Middle frontal gyrus (tissue), 1 donor: ENCODE measurements at regions not wholly inside any gene's neighbourhood (a gene's known extent, or its start where the extent isn't known, plus 50 kb on each side); places are given as distances from the start of the nearest gene placed in this dataset.
"Not testable (repeated sequence)": the region's sequence is repeated elsewhere in the genome, so short reads cannot be mapped to it uniquely, and the experiment has no call there.

Source experiments
- DNase-seq: peaks from one replicate; pipeline ENCODE4 v3.0.0-alpha.2; 2015; ENCODE audit warnings: low spot score; ENCODE audit errors: extremely low spot score

DNA sequence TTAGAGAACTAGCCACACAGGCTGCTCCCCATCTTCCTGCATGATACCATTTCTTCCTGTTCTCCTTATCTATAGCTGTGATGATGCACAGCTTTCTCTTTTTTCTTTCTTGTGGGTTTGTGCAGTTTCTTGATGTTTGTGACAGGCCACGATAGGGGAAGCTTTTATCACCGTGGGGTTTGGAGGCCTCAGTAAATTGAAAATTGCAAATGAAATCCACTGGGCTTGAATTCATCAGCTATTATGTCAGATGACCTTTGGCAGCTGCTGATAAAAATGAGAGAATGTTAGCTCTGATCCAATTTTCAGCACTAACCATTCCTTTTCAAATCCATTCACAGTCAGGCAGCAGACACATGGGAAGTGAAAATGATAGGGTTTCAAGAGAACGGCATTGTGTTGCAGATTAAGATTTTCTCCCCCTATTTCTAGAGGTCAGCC, 176.9 kb upstream of the SOX2 start:
- DNase-seq: no peak

- DNase-seq: no peak
Observed at GRCh38 chr3:181533811-181534210, 177.9 kb upstream of the SOX2 start.

DNA sequence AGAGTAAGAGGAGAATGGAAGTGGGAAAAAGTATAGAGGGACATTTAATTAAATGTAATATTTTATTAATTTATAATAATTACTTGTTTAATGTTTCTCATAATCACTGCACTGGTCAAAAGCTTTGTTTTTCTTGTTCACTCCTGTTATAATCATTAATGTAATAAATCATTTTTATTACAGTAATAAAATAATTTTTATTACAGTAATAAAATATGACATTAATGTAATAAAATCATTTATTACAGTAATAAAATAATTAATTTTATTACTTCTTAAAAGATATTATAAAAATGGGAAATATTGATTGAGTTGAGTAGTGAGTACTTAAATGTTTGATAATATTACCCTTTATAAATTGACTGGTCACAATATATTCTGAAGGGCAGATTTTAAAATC, 181.1 kb upstream of the SOX2 start:
- no peak for DNase-seq

GRCh38 chr3:181521831-181522230, 189.9 kb upstream of the SOX2 start:
- DNase-seq: no peak

DNA sequence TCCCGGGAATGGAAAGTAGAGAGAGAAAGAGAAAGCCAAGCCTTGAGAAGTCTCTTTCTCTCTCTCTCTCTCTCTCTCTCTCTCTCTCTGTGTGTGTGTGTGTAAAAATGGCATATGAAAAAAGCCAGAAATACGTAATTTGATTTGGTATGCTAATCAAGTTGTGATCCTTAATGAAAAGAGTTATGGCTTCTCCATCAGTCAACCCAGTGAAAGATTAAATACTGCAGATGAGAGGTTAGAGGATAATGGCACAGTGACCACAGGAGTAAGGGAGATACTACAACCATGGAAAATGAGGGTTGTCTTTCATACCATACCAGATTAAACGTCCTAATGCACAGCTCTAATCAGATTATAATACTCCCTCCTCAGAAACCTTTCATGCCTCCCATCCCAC, 193.5 kb upstream of the SOX2 start:
- no peak for DNase-seq

- DNase-seq: no peak
Observed at GRCh38 chr3:181512787-181513186, 198.9 kb upstream of the SOX2 start.

DNA sequence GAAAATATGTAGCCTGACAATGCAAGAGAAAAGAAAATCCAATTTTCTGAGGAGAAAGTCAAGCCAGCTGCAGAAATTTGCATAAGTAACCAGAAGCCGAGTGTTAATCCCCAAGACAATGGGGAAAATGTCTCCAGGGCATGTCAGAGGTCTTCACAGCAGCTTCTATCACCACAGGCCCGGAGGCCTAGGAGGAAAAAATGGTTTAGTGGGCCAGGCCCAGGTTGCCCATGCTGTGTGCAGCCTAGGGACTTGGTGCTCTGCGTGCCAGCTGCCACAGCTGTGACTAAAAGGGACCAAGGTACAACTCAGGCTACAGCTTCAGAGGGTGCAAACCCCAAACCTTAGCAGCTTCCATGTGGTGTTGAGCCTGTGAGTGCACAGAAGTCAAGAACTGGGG, 201.2 kb upstream of the SOX2 start:
- DNase-seq: no peak

DNA sequence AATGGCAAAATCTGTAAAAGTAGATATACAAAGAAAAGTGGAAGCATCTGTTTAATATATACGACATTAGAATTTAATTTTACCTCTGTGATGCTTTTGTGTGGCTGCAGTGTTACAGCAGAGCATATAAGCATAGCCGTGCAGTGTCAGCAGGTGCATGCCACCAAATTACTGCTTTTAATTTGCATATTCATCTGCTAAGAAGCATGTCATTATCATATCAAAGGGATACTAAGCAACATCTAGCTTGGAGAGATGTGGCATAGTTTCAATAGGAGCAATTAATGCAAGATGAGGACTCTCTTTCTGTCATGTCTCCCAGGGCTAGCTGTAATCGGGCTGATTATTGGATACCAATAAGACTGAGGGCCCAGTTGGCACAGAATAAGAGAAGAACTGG, 214.4 kb upstream of the SOX2 start:
- no peak for DNase-seq

DNA sequence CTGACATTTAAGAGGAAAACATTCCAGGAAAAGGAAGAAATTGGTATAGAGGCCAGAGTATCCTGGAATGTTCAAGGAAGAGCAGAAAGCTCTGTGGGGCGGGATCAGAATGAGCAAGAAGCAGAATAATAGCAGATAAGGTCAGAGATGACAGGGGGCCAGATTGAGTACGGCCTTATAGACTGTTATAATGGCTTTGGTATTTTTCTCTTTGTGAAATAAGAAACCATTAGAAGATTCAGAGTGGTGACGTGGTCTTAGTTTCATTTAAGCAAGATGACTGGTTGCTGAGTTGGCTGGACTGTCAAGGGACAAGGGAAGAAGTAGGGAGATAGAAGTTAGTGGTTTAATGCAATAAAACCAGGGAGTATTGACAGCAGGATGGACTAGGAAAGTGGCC, 218.3 kb upstream of the SOX2 start:
- no peak for DNase-seq

GRCh38 chr3:181488536-181488935, 223.2 kb upstream of the SOX2 start:
- no peak for DNase-seq

DNA sequence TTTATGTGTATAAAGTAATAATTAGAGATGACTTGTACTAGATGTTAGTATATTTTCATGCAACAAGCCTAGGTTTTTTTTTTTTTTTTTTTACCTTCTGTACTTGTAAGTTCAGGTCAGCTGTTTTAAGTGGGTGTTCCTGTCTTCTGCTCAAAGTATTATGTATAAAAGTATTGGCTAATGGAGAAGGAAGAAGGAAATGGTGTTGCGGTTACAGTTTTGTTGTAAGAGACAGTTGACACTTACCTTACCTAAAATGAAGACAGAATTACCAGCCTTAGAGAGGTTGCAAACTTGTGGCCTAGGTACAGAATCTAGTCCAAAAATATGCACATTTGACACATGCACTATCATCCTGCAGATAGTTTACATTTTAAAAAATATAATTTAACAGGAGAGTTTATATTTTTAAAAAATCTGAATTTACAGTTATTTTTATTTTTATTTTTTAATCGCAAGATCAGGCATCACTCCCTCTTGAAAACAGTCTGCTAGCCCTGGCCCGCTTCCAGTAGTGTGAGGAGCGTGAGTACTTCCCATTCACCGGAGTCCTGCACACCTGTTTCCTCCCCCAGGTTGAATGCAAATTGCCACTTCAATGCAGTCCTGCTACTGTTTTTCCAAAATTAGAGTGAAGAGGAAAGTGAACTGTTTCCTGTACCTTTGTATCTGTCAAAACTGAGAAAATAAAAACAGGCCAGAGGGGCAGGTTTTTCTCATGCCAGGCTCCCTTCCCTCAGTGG, 224.3 kb upstream of the SOX2 start:
- DNase-seq: no peak

- DNase-seq: no peak
Observed at GRCh38 chr3:181486141-181486885, 225.4 kb upstream of the SOX2 start.

DNA sequence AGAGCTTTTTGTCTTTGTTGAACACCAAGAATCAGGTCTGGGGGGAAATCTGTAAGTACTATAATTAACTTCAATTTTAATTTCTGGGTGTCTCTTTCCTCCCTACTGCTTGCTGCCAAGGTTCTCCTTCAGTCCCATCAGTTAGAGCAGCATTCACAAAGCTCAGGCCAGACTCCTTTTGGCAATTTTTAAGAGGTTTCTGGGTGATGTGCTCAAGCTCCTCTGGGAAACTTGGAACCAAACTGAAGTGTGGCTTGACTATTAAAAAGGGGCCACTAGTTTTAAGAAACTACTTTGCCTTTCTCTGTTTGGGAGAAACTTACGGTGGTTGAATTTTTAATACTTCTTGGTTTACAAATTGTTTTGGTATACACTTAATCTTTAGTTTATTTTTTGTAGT, 227.7 kb upstream of the SOX2 start:
- no peak for DNase-seq

GRCh38 chr3:181475146-181475545, 236.6 kb upstream of the SOX2 start:
- not testable (repeated sequence) for DNase-seq

DNA sequence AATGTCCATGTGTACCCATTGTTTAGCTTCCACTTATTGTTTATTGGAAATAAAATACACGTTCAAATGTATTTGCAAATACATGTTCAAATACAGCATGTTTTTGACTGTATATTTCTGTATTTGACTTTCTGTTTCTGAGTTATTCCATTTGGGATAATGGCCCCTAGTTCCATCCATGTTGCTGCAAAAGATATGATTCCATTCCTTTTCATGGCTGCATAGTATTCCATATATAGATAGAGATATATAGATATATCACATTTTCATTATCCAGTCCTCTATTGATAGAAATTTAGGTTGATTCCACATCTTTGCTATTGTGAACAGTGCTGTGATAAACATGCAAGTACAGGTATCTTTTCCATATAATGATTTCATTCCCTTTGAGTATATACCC, 241.4 kb upstream of the SOX2 start:
- DNase-seq: no peak

GRCh38 chr3:181464033-181464694, 247.6 kb upstream of the SOX2 start:
- no peak for DNase-seq

GRCh38 chr3:181461381-181461780, 250.3 kb upstream of the SOX2 start:
- DNase-seq: no peak

DNA sequence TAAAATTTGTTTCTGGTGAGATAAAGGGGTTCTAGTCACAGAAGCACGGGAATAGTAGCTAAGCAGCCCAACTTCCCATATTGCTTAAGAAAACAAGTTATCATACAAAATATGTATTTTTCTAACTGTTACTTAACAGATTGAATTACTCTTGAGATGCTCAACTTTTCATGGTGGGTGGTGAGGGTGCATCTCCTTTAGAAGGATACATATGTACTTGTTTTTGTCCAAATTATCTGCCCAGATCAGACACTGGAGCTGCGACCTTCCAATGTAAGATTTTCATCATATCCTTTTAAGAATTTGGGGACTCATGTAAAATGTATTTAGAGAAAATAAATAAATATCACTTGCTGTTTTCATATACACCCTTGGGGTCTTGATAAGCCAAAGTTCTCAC, 252.2 kb upstream of the SOX2 start:
- DNase-seq: no peak

- DNase-seq: peak; percentile 71
Observed at GRCh38 chr3:181458857-181459256, 252.9 kb upstream of the SOX2 start.

- no peak for DNase-seq
Observed at GRCh38 chr3:181457756-181458155, 254.0 kb upstream of the SOX2 start.

DNA sequence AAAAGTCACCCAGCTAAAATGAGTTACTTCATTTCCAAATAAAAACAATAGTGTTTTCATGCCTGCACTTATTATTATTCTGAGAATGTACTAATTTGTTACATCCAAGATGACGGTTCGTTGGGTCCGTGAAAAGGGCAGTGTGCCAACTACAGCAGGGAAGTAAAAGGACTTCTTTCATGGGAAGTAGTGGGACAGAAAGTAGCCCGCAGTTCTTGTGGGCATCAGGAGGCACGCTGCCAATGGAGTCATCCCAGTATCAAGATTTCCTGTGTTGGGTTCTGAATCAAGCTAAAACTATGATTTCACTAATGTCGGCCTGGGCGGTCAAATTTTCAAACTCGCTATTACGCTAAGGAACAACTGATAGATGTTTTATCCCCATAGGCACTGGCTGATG, 254.5 kb upstream of the SOX2 start:
- DNase-seq: peak; percentile 88

DNA sequence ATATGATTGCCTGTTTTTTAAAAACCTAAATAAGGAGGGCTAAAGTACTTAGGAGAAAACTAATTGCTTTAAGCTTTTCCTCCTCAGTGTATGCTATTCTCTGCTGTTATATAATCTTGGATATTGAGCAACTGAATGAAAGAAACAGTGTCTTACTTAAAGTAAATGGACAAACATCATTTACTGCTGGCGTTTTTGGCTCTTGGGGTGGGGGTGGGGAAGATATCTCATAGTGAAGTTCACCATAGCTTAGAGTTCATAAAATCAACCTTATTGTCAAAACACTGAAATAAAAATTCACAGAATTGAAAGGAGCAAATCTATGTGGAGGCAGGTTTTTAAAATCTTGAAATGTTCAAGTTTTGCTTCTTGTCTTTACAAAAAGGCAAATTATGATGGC, 256.4 kb upstream of the SOX2 start:
- DNase-seq: no peak
